ENCODE measurements at regions not wholly inside any gene's neighbourhood (a gene's known extent, or its start where the extent isn't known, plus 50 kb on each side); places are given as distances from the start of the nearest gene placed in this dataset.

DNA sequence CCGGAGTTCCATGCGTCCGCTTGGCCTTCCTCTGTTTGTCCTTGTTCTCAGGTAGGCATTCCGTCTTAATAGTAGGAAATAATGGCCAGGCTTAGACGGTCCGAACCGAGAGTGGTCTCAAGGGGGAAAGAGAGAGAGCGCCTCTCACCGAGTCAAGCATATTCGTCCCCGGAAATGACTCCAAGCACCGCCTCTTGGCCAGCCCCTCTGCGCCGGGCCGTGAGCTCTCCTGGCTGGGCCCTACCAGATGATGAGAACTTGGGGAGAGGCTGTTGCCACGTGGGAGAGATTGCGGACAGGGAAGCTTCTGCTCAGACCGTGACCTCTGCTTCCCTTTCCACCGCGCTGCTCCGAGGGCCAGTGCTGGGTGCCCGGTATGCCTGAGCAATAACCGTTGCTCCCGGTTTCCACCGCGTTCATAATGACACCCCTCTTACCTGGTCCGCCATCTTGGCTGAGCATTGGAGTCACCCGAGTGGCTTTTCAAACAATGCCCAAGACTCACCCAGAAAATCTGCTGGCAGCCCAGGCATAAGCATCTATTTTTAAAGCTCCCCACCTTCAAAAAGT, 251.1 kb upstream of the SHH start:
- H3K9me3 ChIP-seq (ENCODE audit: control insufficient read depth, insufficient read depth, low read depth, low read length): peaks cover 4% of the 10 kb centered on the region
- no peaks in the 10 kb centered on the region for H3K36me3 ChIP-seq (ENCODE audit: control insufficient read depth, insufficient read depth, low read length)
- H2AFZ ChIP-seq (ENCODE audit: low read length): no peak overlapping the region
- no peak for TF ChIP-seq EZH2 (IDR thresholded peaks at IDR 0.05; ENCODE audit: low read length, missing control alignments)
- TF ChIP-seq, protein P1, sequence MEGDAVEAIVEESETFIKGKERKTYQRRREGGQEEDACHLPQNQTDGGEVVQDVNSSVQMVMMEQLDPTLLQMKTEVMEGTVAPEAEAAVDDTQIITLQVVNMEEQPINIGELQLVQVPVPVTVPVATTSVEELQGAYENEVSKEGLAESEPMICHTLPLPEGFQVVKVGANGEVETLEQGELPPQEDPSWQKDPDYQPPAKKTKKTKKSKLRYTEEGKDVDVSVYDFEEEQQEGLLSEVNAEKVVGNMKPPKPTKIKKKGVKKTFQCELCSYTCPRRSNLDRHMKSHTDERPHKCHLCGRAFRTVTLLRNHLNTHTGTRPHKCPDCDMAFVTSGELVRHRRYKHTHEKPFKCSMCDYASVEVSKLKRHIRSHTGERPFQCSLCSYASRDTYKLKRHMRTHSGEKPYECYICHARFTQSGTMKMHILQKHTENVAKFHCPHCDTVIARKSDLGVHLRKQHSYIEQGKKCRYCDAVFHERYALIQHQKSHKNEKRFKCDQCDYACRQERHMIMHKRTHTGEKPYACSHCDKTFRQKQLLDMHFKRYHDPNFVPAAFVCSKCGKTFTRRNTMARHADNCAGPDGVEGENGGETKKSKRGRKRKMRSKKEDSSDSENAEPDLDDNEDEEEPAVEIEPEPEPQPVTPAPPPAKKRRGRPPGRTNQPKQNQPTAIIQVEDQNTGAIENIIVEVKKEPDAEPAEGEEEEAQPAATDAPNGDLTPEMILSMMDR (conservative IDR thresholded peaks at IDR 0.05 in 1 of 2, IDR thresholded peaks at IDR 0.05 in 1 of 2; ENCODE audit: low read depth in 1 of 2, low read length in 2 of 2): no peak
- DNase-seq (ENCODE audit: low read depth in 2 of 2): no peak
- no peaks in the 10 kb centered on the region for H4K20me1 ChIP-seq (ENCODE audit: control insufficient read depth, extremely low read depth, insufficient read depth, low read length)
- no peak overlapping the region for H3K4me2 ChIP-seq (ENCODE audit: extremely low read depth, insufficient read depth, low read length)
- no peak overlapping the region for H3K27ac ChIP-seq (ENCODE audit: insufficient read depth, low read length)
- H3K4me1 ChIP-seq (ENCODE audit: control insufficient read depth, extremely low read depth, insufficient read depth, low read length): no peaks in the 10 kb centered on the region
- H3K9ac ChIP-seq (ENCODE audit: insufficient read depth, low read length): no peak overlapping the region
- no peak overlapping the region for H3K4me3 ChIP-seq (replicated peaks in 1 of 4; ENCODE audit: control extremely low read depth in 1 of 4, insufficient read depth in 1 of 4, low read depth in 3 of 4, low read length in 4 of 4)
- H3K79me2 ChIP-seq (ENCODE audit: control insufficient read depth, insufficient read depth, low read length): no peaks in the 10 kb centered on the region
- no peaks in the 10 kb centered on the region for H3K27me3 ChIP-seq (ENCODE audit: control insufficient read depth, insufficient read depth, low read length)

DNA sequence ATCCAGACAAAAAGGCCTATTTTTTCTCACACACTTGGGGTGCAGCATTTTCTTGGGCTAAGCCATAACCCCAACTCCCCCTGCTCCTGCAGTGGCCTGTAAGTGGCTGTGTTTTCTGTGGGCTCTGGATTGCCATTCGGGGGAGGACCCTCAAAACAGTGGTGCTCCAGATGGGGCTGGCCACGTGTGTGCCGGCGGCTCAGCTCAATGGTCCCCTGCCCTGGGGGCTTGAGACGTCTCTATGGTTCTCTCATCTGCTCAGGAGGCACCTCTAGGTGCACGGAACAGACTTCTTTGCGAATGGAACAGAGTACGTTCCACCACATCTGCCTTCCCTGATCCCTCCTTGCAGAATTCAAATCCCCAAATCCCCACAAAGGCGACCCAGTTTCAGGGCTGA, 250.0 kb upstream of the SHH start:
- no peak for DNase-seq (ENCODE audit: low read depth in 2 of 2)
- H2AFZ ChIP-seq (ENCODE audit: low read length): no peak overlapping the region
- no peaks in the 10 kb centered on the region for H3K79me2 ChIP-seq (ENCODE audit: control insufficient read depth, insufficient read depth, low read length)
- H3K9me3 ChIP-seq (ENCODE audit: control insufficient read depth, insufficient read depth, low read depth, low read length): peaks cover 4% of the 10 kb centered on the region
- H3K4me2 ChIP-seq (ENCODE audit: extremely low read depth, insufficient read depth, low read length): no peak overlapping the region
- H3K4me1 ChIP-seq (ENCODE audit: control insufficient read depth, extremely low read depth, insufficient read depth, low read length): no peaks in the 10 kb centered on the region
- H3K36me3 ChIP-seq (ENCODE audit: control insufficient read depth, insufficient read depth, low read length): no peaks in the 10 kb centered on the region
- no peaks in the 10 kb centered on the region for H4K20me1 ChIP-seq (ENCODE audit: control insufficient read depth, extremely low read depth, insufficient read depth, low read length)
- no peak overlapping the region for H3K4me3 ChIP-seq (replicated peaks in 1 of 4; ENCODE audit: control extremely low read depth in 1 of 4, insufficient read depth in 1 of 4, low read depth in 3 of 4, low read length in 4 of 4)
- no peak overlapping the region for H3K27ac ChIP-seq (ENCODE audit: insufficient read depth, low read length)
- H3K27me3 ChIP-seq (ENCODE audit: control insufficient read depth, insufficient read depth, low read length): no peaks in the 10 kb centered on the region
- no peak overlapping the region for H3K9ac ChIP-seq (ENCODE audit: insufficient read depth, low read length)
- TF ChIP-seq, protein P1 (conservative IDR thresholded peaks at IDR 0.05 in 1 of 2, IDR thresholded peaks at IDR 0.05 in 1 of 2; ENCODE audit: low read depth in 1 of 2, low read length in 2 of 2): no peak
- TF ChIP-seq EZH2 (IDR thresholded peaks at IDR 0.05; ENCODE audit: low read length, missing control alignments): no peak

DNA sequence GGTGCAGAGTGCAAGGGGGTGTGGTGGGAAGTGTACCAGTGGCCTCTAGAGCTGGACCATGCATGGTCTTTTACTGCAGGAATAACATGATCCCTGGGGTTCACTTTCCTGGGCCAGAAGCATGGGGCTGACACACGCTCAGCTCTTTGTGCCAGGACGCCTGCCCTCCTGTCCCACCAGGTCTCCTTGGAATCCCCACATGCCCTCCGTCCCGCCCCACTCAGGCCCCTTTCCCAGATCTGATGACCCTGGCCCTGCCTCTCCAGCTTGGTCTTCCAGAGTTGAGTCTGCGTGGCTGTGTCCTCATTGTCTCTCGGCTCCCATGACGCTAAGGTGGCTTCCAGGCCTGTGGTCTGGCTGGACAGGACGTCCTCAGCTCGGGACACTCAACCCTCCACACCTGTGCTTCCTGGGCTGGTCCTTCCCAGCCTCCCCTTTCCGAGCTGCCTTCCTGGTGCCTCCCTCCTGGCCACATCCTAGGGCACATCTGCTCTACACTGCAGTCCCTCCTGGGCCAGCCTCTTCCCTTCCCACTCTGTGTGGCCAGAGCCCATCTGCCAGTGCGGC, 249.5 kb upstream of the SHH start:
- H3K79me2 ChIP-seq (ENCODE audit: control insufficient read depth, insufficient read depth, low read length): no peaks in the 10 kb centered on the region
- H3K27me3 ChIP-seq (ENCODE audit: control insufficient read depth, insufficient read depth, low read length): no peaks in the 10 kb centered on the region
- H3K4me1 ChIP-seq (ENCODE audit: control insufficient read depth, extremely low read depth, insufficient read depth, low read length): no peaks in the 10 kb centered on the region
- no peaks in the 10 kb centered on the region for H3K36me3 ChIP-seq (ENCODE audit: control insufficient read depth, insufficient read depth, low read length)
- no peak for DNase-seq (ENCODE audit: low read depth in 2 of 2)
- H3K4me3 ChIP-seq (replicated peaks in 1 of 4; ENCODE audit: control extremely low read depth in 1 of 4, insufficient read depth in 1 of 4, low read depth in 3 of 4, low read length in 4 of 4): no peak overlapping the region
- H4K20me1 ChIP-seq (ENCODE audit: control insufficient read depth, extremely low read depth, insufficient read depth, low read length): no peaks in the 10 kb centered on the region
- TF ChIP-seq EZH2 (IDR thresholded peaks at IDR 0.05; ENCODE audit: low read length, missing control alignments): no peak
- TF ChIP-seq, protein P1 (conservative IDR thresholded peaks at IDR 0.05 in 1 of 2, IDR thresholded peaks at IDR 0.05 in 1 of 2; ENCODE audit: low read depth in 1 of 2, low read length in 2 of 2): no peak
- H3K9me3 ChIP-seq (ENCODE audit: control insufficient read depth, insufficient read depth, low read depth, low read length): peaks cover 4% of the 10 kb centered on the region
- H3K9ac ChIP-seq (ENCODE audit: insufficient read depth, low read length): no peak overlapping the region
- no peak overlapping the region for H3K4me2 ChIP-seq (ENCODE audit: extremely low read depth, insufficient read depth, low read length)
- no peak overlapping the region for H2AFZ ChIP-seq (ENCODE audit: low read length)
- H3K27ac ChIP-seq (ENCODE audit: insufficient read depth, low read length): no peak overlapping the region
